ENCODE measurements at regions not wholly inside any gene's neighbourhood (a gene's known extent, or its start where the extent isn't known, plus 50 kb on each side); places are given as distances from the start of the nearest gene placed in this dataset.

GRCh38 chr3:95297581-95297980, 1234.7 kb downstream of the NSUN3 start:
- Histone ChIP-seq H3K14ac (ENCODE audit: low read length in 2 of 2) (no peak overlapping the region), H2AFZ (ENCODE audit: low read depth, low read length) (no peak overlapping the region), H3K23ac (ENCODE audit: low read length in 2 of 2) (no peak overlapping the region), H3K36me3 (ENCODE audit: control insufficient read depth in 1 of 2, insufficient read depth in 2 of 2, low read depth in 1 of 2, low read length in 2 of 2) (no peaks in the 10 kb centered on the region), H4K91ac (ENCODE audit: low read length) (no peak overlapping the region), H3K27ac (ENCODE audit: low read length, poor library complexity, severe bottlenecking) (peak overlapping the region; percentile 62), H3K9me3 (ENCODE audit: control insufficient read depth, low read length) (no peaks in the 10 kb centered on the region), H4K8ac (ENCODE audit: low read length) (no peak overlapping the region), H2AK5ac (ENCODE audit: low read length, severe bottlenecking) (no peak overlapping the region), H2BK12ac (ENCODE audit: low read length in 2 of 2) (no peak overlapping the region), H2BK5ac (ENCODE audit: low read depth, low read length, poor library complexity, severe bottlenecking) (no peak overlapping the region), H3K79me1 (replicated peaks; ENCODE audit: low read length, poor library complexity, severe bottlenecking) (no peaks in the 10 kb centered on the region), H3K4me3 (ENCODE audit: insufficient read depth in 1 of 2, low read depth in 1 of 2, low read length in 2 of 2) (no peak overlapping the region), H2BK15ac (ENCODE audit: low read depth, poor library complexity, severe bottlenecking) (no peak overlapping the region), H3K4ac (ENCODE audit: low read depth in 1 of 2, low read length in 2 of 2) (no peak overlapping the region), H3K27me3 (ENCODE audit: control insufficient read depth in 1 of 2, insufficient read depth in 1 of 2, low read length in 2 of 2) (no peaks in the 10 kb centered on the region), H3K4me2 (ENCODE audit: low read length, poor library complexity, severe bottlenecking) (no peak overlapping the region), H3K9ac (ENCODE audit: low read length) (no peak overlapping the region), H3K18ac (ENCODE audit: low read depth in 1 of 2, low read length in 2 of 2) (no peak overlapping the region), H3K4me1 (ENCODE audit: control insufficient read depth, insufficient read depth, low read depth, low read length) (peaks cover 1% of the 10 kb centered on the region), H2BK120ac (ENCODE audit: low read depth, low read length) (no peak overlapping the region)
- DNase-seq: no peak
- no CpG with 5 or more reads among the region's 1 CpG for WGBS

DNA sequence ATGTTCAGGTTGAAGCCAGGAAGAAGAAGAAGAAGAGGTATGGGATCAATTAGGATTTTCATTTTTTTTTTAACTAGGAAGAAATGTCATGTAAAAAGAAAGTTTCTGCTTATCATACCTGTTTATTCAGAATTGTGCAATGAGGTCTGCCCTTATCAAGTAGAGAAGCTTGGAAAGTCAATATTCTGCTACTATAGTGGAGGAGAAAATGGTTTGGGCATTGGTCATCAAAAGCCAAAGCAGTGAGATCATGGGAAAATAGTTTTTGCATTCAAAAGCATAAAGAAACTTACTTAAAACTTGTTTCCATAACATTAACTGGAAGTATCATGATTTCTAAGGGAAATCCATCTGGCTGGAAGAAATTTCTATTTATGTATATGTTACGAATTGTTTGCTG, 1239.2 kb downstream of the NSUN3 start:
- H3K4me3 ChIP-seq (ENCODE audit: insufficient read depth in 1 of 2, low read depth in 1 of 2, low read length in 2 of 2): no peak overlapping the region
- H4K91ac ChIP-seq (ENCODE audit: low read length): no peak overlapping the region
- no peaks in the 10 kb centered on the region for H3K79me1 ChIP-seq (replicated peaks; ENCODE audit: low read length, poor library complexity, severe bottlenecking)
- H3K23ac ChIP-seq (ENCODE audit: low read length in 2 of 2): no peak overlapping the region
- no peak overlapping the region for H3K9ac ChIP-seq (ENCODE audit: low read length)
- H4K8ac ChIP-seq (ENCODE audit: low read length): no peak overlapping the region
- H3K9me3 ChIP-seq (ENCODE audit: control insufficient read depth, low read length): no peaks in the 10 kb centered on the region
- H3K27me3 ChIP-seq (ENCODE audit: control insufficient read depth in 1 of 2, insufficient read depth in 1 of 2, low read length in 2 of 2): no peaks in the 10 kb centered on the region
- WGBS: no CpG with 5 or more reads among the region's 1 CpG
- H2BK12ac ChIP-seq (ENCODE audit: low read length in 2 of 2): no peak overlapping the region
- no peaks in the 10 kb centered on the region for H3K4me1 ChIP-seq (ENCODE audit: control insufficient read depth, insufficient read depth, low read depth, low read length)
- H2BK5ac ChIP-seq (ENCODE audit: low read depth, low read length, poor library complexity, severe bottlenecking): no peak overlapping the region
- H2BK15ac ChIP-seq (ENCODE audit: low read depth, poor library complexity, severe bottlenecking): no peak overlapping the region
- H2BK120ac ChIP-seq (ENCODE audit: low read depth, low read length): no peak overlapping the region
- no peak overlapping the region for H2AK5ac ChIP-seq (ENCODE audit: low read length, severe bottlenecking)
- H3K14ac ChIP-seq (ENCODE audit: low read length in 2 of 2): no peak overlapping the region
- no peak overlapping the region for H3K18ac ChIP-seq (ENCODE audit: low read depth in 1 of 2, low read length in 2 of 2)
- H3K4ac ChIP-seq (ENCODE audit: low read depth in 1 of 2, low read length in 2 of 2): no peak overlapping the region
- peak overlapping the region; percentile 76 for H3K27ac ChIP-seq (ENCODE audit: low read length, poor library complexity, severe bottlenecking)
- H2AFZ ChIP-seq (ENCODE audit: low read depth, low read length): no peak overlapping the region
- H3K36me3 ChIP-seq (ENCODE audit: control insufficient read depth in 1 of 2, insufficient read depth in 2 of 2, low read depth in 1 of 2, low read length in 2 of 2): no peaks in the 10 kb centered on the region
- H3K4me2 ChIP-seq (ENCODE audit: low read length, poor library complexity, severe bottlenecking): no peak overlapping the region
- peak; percentile 50 for DNase-seq

DNA sequence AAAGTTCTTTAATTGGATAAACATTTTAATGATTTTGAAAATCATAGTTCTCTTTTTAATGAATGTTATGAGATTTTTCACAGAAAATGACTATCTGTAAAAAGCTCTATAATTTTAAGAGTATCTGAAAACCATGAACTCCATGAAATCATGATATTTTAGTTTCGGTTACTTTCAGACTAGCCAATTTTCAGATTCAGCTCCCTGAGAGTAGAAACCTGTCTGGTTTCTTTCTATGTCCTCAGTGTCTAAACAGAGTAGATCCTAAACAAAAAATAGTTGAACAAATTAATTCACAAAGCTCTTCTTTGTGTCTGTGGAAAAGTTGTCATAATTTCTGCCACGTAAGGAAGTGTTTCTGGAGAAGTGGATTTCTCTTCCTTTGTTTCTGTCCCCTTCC, 1247.7 kb downstream of the NSUN3 start:
- Histone ChIP-seq H3K4me2 (ENCODE audit: low read length, poor library complexity, severe bottlenecking) (no peak overlapping the region), H3K9ac (ENCODE audit: low read length) (no peak overlapping the region), H3K27me3 (ENCODE audit: control insufficient read depth in 1 of 2, insufficient read depth in 1 of 2, low read length in 2 of 2) (no peaks in the 10 kb centered on the region), H3K18ac (ENCODE audit: low read depth in 1 of 2, low read length in 2 of 2) (no peak overlapping the region), H2BK15ac (ENCODE audit: low read depth, poor library complexity, severe bottlenecking) (no peak overlapping the region), H4K8ac (ENCODE audit: low read length) (no peak overlapping the region), H3K9me3 (ENCODE audit: control insufficient read depth, low read length) (no peaks in the 10 kb centered on the region), H3K27ac (ENCODE audit: low read length, poor library complexity, severe bottlenecking) (no peak overlapping the region), H3K36me3 (ENCODE audit: control insufficient read depth in 1 of 2, insufficient read depth in 2 of 2, low read depth in 1 of 2, low read length in 2 of 2) (no peaks in the 10 kb centered on the region), H3K14ac (ENCODE audit: low read length in 2 of 2) (no peak overlapping the region), H2BK5ac (ENCODE audit: low read depth, low read length, poor library complexity, severe bottlenecking) (no peak overlapping the region), H3K23ac (ENCODE audit: low read length in 2 of 2) (no peak overlapping the region), H4K91ac (ENCODE audit: low read length) (no peak overlapping the region), H2BK12ac (ENCODE audit: low read length in 2 of 2) (no peak overlapping the region), H2AFZ (ENCODE audit: low read depth, low read length) (no peak overlapping the region), H2BK120ac (ENCODE audit: low read depth, low read length) (no peak overlapping the region), H3K4me1 (ENCODE audit: control insufficient read depth, insufficient read depth, low read depth, low read length) (no peaks in the 10 kb centered on the region), H3K4me3 (ENCODE audit: insufficient read depth in 1 of 2, low read depth in 1 of 2, low read length in 2 of 2) (no peak overlapping the region), H2AK5ac (ENCODE audit: low read length, severe bottlenecking) (no peak overlapping the region), H3K4ac (ENCODE audit: low read depth in 1 of 2, low read length in 2 of 2) (no peak overlapping the region), H3K79me1 (replicated peaks; ENCODE audit: low read length, poor library complexity, severe bottlenecking) (no peaks in the 10 kb centered on the region)
- no peak for DNase-seq
- 100% methylated on average over 2 of the region's 2 CpGs for WGBS

DNA sequence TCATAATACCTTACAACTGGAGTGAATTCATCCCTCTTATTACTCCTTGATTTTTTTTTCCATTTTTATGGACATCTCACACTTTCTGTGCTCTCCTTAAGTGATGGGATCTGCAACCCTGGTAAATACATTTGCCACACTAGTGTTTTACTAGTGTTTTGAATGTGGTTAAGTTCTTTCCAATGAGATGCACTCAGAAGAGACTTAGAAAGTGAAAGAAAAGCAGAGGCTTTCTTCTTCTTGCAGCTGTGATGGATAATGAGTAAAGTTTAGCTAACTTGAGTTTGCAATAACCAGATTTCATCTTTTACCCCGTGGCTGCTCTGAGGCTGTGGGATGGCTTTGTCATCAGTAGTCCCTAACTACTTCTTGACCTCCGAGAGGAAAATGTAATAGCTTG, 1248.4 kb downstream of the NSUN3 start:
- H3K9ac ChIP-seq (ENCODE audit: low read length): no peak overlapping the region
- H4K8ac ChIP-seq (ENCODE audit: low read length): no peak overlapping the region
- H3K4me3 ChIP-seq (ENCODE audit: insufficient read depth in 1 of 2, low read depth in 1 of 2, low read length in 2 of 2): no peak overlapping the region
- no peak overlapping the region for H3K23ac ChIP-seq (ENCODE audit: low read length in 2 of 2)
- no peak overlapping the region for H3K14ac ChIP-seq (ENCODE audit: low read length in 2 of 2)
- peaks cover 5% of the 10 kb centered on the region for H3K9me3 ChIP-seq (ENCODE audit: control insufficient read depth, low read length)
- H3K79me1 ChIP-seq (replicated peaks; ENCODE audit: low read length, poor library complexity, severe bottlenecking): no peaks in the 10 kb centered on the region
- H2AFZ ChIP-seq (ENCODE audit: low read depth, low read length): no peak overlapping the region
- H2BK120ac ChIP-seq (ENCODE audit: low read depth, low read length): no peak overlapping the region
- no peak overlapping the region for H2BK15ac ChIP-seq (ENCODE audit: low read depth, poor library complexity, severe bottlenecking)
- H3K27ac ChIP-seq (ENCODE audit: low read length, poor library complexity, severe bottlenecking): no peak overlapping the region
- no peaks in the 10 kb centered on the region for H3K36me3 ChIP-seq (ENCODE audit: control insufficient read depth in 1 of 2, insufficient read depth in 2 of 2, low read depth in 1 of 2, low read length in 2 of 2)
- H2AK5ac ChIP-seq (ENCODE audit: low read length, severe bottlenecking): no peak overlapping the region
- H3K4me2 ChIP-seq (ENCODE audit: low read length, poor library complexity, severe bottlenecking): no peak overlapping the region
- H4K91ac ChIP-seq (ENCODE audit: low read length): no peak overlapping the region
- no peak overlapping the region for H2BK12ac ChIP-seq (ENCODE audit: low read length in 2 of 2)
- H2BK5ac ChIP-seq (ENCODE audit: low read depth, low read length, poor library complexity, severe bottlenecking): no peak overlapping the region
- H3K4ac ChIP-seq (ENCODE audit: low read depth in 1 of 2, low read length in 2 of 2): no peak overlapping the region
- 44% methylated on average over 2 of the region's 2 CpGs for WGBS
- H3K4me1 ChIP-seq (ENCODE audit: control insufficient read depth, insufficient read depth, low read depth, low read length): no peaks in the 10 kb centered on the region
- H3K18ac ChIP-seq (ENCODE audit: low read depth in 1 of 2, low read length in 2 of 2): no peak overlapping the region
- DNase-seq: no peak
- H3K27me3 ChIP-seq (ENCODE audit: control insufficient read depth in 1 of 2, insufficient read depth in 1 of 2, low read length in 2 of 2): no peaks in the 10 kb centered on the region
